HG02678 (cell line): ENCODE measurements at regions not wholly inside any gene's neighbourhood (a gene's known extent, or its start where the extent isn't known, plus 50 kb on each side); places are given as distances from the start of the nearest gene placed in this dataset.
"Not testable (repeated sequence)": the region's sequence is repeated elsewhere in the genome, so short reads cannot be mapped to it uniquely, and the experiment has no call there.

ENCODE experiments used
- ATAC-seq: cut with Tn5 transposase; IDR thresholded peaks from one replicate; pipeline ENCODE4 v1.9.1; 2021; ENCODE audit warnings: mild to moderate bottlenecking, moderate library complexity; ENCODE audit not compliant: unreplicated experiment

- no peak for ATAC-seq
Measured at GRCh38 chr1:238406098-238406860, 515.6 kb upstream of the ZP4 start.

- no peak for ATAC-seq
Measured at GRCh38 chr1:238404921-238405320, 514.2 kb upstream of the ZP4 start.

- ATAC-seq = no peak
Measured at GRCh38 chr1:238404481-238404880, 513.8 kb upstream of the ZP4 start.

- ATAC-seq = no peak
Measured at GRCh38 chr1:238401144-238401543, 510.4 kb upstream of the ZP4 start.

GRCh38 chr1:238399558-238399957 lies 508.8 kb upstream of the ZP4 start:
- no peak for ATAC-seq

GRCh38 chr1:238396140-238396539 lies 505.4 kb upstream of the ZP4 start:
- no peak for ATAC-seq

- no peak for ATAC-seq
Measured at GRCh38 chr1:238384381-238384780, 493.7 kb upstream of the ZP4 start.

GRCh38 chr1:238380167-238380566 lies 489.4 kb upstream of the ZP4 start:
- ATAC-seq = no peak

- not testable (repeated sequence) for ATAC-seq
Measured at GRCh38 chr1:238379446-238379845, 488.7 kb upstream of the ZP4 start.

- no peak for ATAC-seq
Measured at GRCh38 chr1:238377280-238377919, 486.7 kb upstream of the ZP4 start.

GRCh38 chr1:238370599-238370998 lies 479.9 kb upstream of the ZP4 start:
- no peak for ATAC-seq

GRCh38 chr1:238364214-238364892 lies 473.6 kb upstream of the ZP4 start:
- no peak for ATAC-seq

GRCh38 chr1:238360474-238360873 lies 469.8 kb upstream of the ZP4 start:
- ATAC-seq = no peak

- no peak for ATAC-seq
Measured at GRCh38 chr1:238350471-238350870, 459.7 kb upstream of the ZP4 start.

- ATAC-seq = no peak
Measured at GRCh38 chr1:238346340-238346739, 455.6 kb upstream of the ZP4 start.

GRCh38 chr1:238345837-238346236 lies 455.1 kb upstream of the ZP4 start:
- ATAC-seq = no peak

- no peak for ATAC-seq
Measured at GRCh38 chr1:238343852-238344251, 453.1 kb upstream of the ZP4 start.

- no peak for ATAC-seq
Measured at GRCh38 chr1:238341395-238341794, 450.7 kb upstream of the ZP4 start.

GRCh38 chr1:238340989-238341388 lies 450.3 kb upstream of the ZP4 start:
- no peak for ATAC-seq

- no peak for ATAC-seq
Measured at GRCh38 chr1:238336531-238336930, 445.8 kb upstream of the ZP4 start.

GRCh38 chr1:238334170-238334569 lies 443.4 kb upstream of the ZP4 start:
- no peak for ATAC-seq

- ATAC-seq = no peak
Measured at GRCh38 chr1:238331557-238331956, 440.8 kb upstream of the ZP4 start.
